SK-N-SH treated with all-trans-retinoic acid at 6 μM for 48 hours (cell line): ENCODE measurements at regions not wholly inside any gene's neighbourhood (a gene's known extent, or its start where the extent isn't known, plus 50 kb on each side); places are given as distances from the start of the nearest gene placed in this dataset.

Source experiments
- ATAC-seq: fragments of 200-7000 bp; cut with Tn5 transposase; 3 replicates; pipeline ENCODE4 v1.9.1; 2020; ENCODE audit warnings: mild to moderate bottlenecking, moderate library complexity
- ARNTL ChIP-seq: fragments of 450-650 bp; formaldehyde crosslinking; IDR thresholded peaks from 2 replicates; pipeline ENCODE4 v1.5.0; 2020; ENCODE audit warnings: low read depth, mild to moderate bottlenecking, moderate library complexity, borderline replicate concordance
- BACH2 ChIP-seq: fragments of 250-450 bp; sonication (Bioruptor Pico); IDR thresholded peaks from 2 replicates; pipeline ENCODE4 v1.9.0; 2021; ENCODE audit warnings: mild to moderate bottlenecking, borderline replicate concordance
- CSDC2 ChIP-seq: fragments of 250-450 bp; sonication (Bioruptor Pico); IDR thresholded peaks from 2 replicates; pipeline ENCODE4 v1.5.0; 2020; ENCODE audit warnings: mild to moderate bottlenecking, moderate library complexity
- ESRRG ChIP-seq: fragments of 250-450 bp; sonication (Bioruptor Pico); IDR thresholded peaks from 2 replicates; pipeline ENCODE4 v1.6.1; 2021; ENCODE audit warnings: mild to moderate bottlenecking
- GLIS3 ChIP-seq: fragments of 250-450 bp; sonication (Bioruptor Pico); IDR thresholded peaks from 2 replicates; pipeline ENCODE4 v1.5.0; 2020; ENCODE audit warnings: mild to moderate bottlenecking, moderate library complexity
- ISL1 ChIP-seq: fragments of 250-450 bp; sonication (Bioruptor Pico); IDR thresholded peaks from 2 replicates; pipeline ENCODE4 v2.1.2; 2022; ENCODE audit warnings: mild to moderate bottlenecking, moderate library complexity
- OSR1 ChIP-seq: fragments of 250-450 bp; sonication (Bioruptor Pico); IDR thresholded peaks from 2 replicates; pipeline ENCODE4 v1.8.0; 2022; ENCODE audit warnings: moderate library complexity, mild to moderate bottlenecking, inconsistent platforms
- PPARA ChIP-seq: fragments of 250-450 bp; sonication (Bioruptor Pico); IDR thresholded peaks from 2 replicates; pipeline ENCODE4 v1.5.0; 2020; ENCODE audit warnings: mild to moderate bottlenecking, borderline replicate concordance
- RARB ChIP-seq: fragments of 250-450 bp; sonication (Bioruptor Pico); IDR thresholded peaks from 2 replicates; pipeline ENCODE4 v1.8.0; 2021; ENCODE audit warnings: mild to moderate bottlenecking, moderate library complexity
- SNAI2 ChIP-seq: fragments of 250-450 bp; sonication (Bioruptor Pico); IDR thresholded peaks from 2 replicates; pipeline ENCODE4 v1.5.0; 2020; ENCODE audit warnings: mild to moderate bottlenecking, moderate library complexity
- TCF4 ChIP-seq: fragments of 250-450 bp; sonication (Bioruptor Pico); IDR thresholded peaks from 2 replicates; pipeline ENCODE4 v1.8.0; 2021; ENCODE audit warnings: mild to moderate bottlenecking, moderate library complexity, borderline replicate concordance
- TOX ChIP-seq: fragments of 250-450 bp; sonication (Bioruptor Pico); IDR thresholded peaks from 2 replicates; pipeline ENCODE4 v1.8.0; 2021; ENCODE audit warnings: mild to moderate bottlenecking, moderate library complexity, borderline replicate concordance
- ZC3H10 ChIP-seq: fragments of 250-450 bp; sonication (Bioruptor Pico); IDR thresholded peaks from 2 replicates; pipeline ENCODE4 v1.5.1; 2021; ENCODE audit warnings: mild to moderate bottlenecking, moderate library complexity
- ZFP3 ChIP-seq: fragments of 250-450 bp; sonication (Bioruptor Pico); IDR thresholded peaks from 2 replicates; pipeline ENCODE4 v1.5.0; 2020; ENCODE audit warnings: mild to moderate bottlenecking, moderate library complexity
- ZFP30 ChIP-seq: fragments of 450-650 bp; formaldehyde crosslinking; IDR thresholded peaks from 2 replicates; pipeline ENCODE4 v1.5.0; 2022; ENCODE audit warnings: mild to moderate bottlenecking, moderate library complexity
- ZNF565 ChIP-seq: fragments of 450-650 bp; formaldehyde crosslinking; conservative IDR thresholded peaks from 2 replicates; pipeline ENCODE4 v1.5.0; 2020; ENCODE audit warnings: low read depth, mild to moderate bottlenecking, moderate library complexity
- ZNF70 ChIP-seq: fragments of 450-650 bp; formaldehyde crosslinking; IDR thresholded peaks from 2 replicates; pipeline ENCODE4 v1.5.0; 2020; ENCODE audit warnings: mild to moderate bottlenecking, moderate library complexity
- ZNF8 ChIP-seq: fragments of 450-650 bp; formaldehyde crosslinking; IDR thresholded peaks from 2 replicates; pipeline ENCODE4 v1.5.0; 2020; ENCODE audit warnings: mild to moderate bottlenecking, moderate library complexity
- TF ChIP-seq, protein P1 (sequence below): fragments of 250-450 bp; sonication (Bioruptor Pico); IDR thresholded peaks from 2 replicates; pipeline ENCODE4 v1.8.0; 2020; ENCODE audit warnings: mild to moderate bottlenecking, moderate library complexity, borderline replicate concordance
- TF ChIP-seq, protein P2 (sequence below): fragments of 250-450 bp; sonication (Bioruptor Pico); IDR thresholded peaks from 2 replicates; pipeline ENCODE4 v1.5.1; 2021; ENCODE audit warnings: mild to moderate bottlenecking, moderate library complexity
- TF ChIP-seq, protein P3 (sequence below): fragments of 250-450 bp; sonication (Bioruptor Pico); IDR thresholded peaks from 2 replicates; pipeline ENCODE4 v1.5.1; 2020; ENCODE audit warnings: low read depth, mild to moderate bottlenecking, moderate library complexity
- TF ChIP-seq, protein P4 (sequence below): fragments of 250-450 bp; sonication (Bioruptor Pico); IDR thresholded peaks from 2 replicates; pipeline ENCODE4 v1.8.0; 2021; ENCODE audit warnings: low read depth, mild to moderate bottlenecking, moderate library complexity, borderline replicate concordance

DNA sequence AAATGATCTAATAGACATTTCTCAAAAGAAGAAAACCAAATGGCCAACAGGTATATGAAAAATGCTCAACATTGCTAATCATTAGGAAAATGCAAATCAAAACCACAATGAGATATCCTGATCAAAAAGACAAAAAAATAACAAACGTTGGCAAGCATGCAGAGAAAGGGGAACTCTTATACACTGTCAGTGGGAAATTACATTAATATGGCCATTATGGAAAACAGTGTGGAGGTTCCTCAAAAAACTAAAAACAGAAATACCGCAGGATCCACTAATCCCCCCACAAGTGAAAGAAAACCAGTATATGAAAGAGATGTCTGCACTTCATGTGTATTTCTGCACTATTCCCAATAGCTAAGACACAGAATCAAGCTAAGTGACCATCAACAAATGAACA, 57.7 kb upstream of the CTIF start:
- no peak for ATAC-seq
- TF ChIP-seq GLIS3 (CRISPR knock-in tag) (no peak), CSDC2 (CRISPR knock-in tag) (no peak), SNAI2 (no peak), ZNF565 (CRISPR knock-in tag) (no peak), TOX (no peak), ISL1 (CRISPR knock-in tag) (no peak)
- TF ChIP-seq, protein P1, sequence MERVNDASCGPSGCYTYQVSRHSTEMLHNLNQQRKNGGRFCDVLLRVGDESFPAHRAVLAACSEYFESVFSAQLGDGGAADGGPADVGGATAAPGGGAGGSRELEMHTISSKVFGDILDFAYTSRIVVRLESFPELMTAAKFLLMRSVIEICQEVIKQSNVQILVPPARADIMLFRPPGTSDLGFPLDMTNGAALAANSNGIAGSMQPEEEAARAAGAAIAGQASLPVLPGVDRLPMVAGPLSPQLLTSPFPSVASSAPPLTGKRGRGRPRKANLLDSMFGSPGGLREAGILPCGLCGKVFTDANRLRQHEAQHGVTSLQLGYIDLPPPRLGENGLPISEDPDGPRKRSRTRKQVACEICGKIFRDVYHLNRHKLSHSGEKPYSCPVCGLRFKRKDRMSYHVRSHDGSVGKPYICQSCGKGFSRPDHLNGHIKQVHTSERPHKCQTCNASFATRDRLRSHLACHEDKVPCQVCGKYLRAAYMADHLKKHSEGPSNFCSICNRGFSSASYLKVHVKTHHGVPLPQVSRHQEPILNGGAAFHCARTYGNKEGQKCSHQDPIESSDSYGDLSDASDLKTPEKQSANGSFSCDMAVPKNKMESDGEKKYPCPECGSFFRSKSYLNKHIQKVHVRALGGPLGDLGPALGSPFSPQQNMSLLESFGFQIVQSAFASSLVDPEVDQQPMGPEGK (CRISPR knock-in tag), result no peak

DNA sequence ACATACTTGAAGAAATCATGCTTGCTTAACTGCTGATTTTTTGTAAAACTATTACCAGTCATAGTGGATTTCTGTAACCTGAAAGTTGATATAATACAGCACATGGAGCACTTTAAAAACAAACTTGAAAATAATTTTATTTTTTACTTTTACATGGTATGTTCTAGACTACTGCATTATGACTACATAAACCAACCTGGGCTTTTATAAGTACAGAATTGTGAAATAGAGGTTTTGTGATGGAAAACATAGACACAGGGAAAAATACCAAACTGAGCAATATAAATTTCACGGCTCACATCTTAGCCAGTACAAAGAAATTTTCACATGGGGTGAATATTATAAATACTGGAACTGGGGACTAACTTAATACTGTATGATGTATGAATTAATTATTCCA, 59.3 kb upstream of the CTIF start:
- no peak for ATAC-seq
- TF ChIP-seq SNAI2 (no peak), ISL1 (CRISPR knock-in tag) (no peak), CSDC2 (CRISPR knock-in tag) (no peak), RARB (CRISPR knock-in tag) (no peak), PPARA (CRISPR knock-in tag) (no peak), ZNF70 (CRISPR knock-in tag) (no peak), TOX (no peak), ZC3H10 (CRISPR knock-in tag) (no peak), ZFP3 (CRISPR knock-in tag) (no peak), OSR1 (no peak), ARNTL (no peak), ZNF8 (no peak)
- TF ChIP-seq, protein P1 (CRISPR knock-in tag), result no peak
- TF ChIP-seq, protein P2, sequence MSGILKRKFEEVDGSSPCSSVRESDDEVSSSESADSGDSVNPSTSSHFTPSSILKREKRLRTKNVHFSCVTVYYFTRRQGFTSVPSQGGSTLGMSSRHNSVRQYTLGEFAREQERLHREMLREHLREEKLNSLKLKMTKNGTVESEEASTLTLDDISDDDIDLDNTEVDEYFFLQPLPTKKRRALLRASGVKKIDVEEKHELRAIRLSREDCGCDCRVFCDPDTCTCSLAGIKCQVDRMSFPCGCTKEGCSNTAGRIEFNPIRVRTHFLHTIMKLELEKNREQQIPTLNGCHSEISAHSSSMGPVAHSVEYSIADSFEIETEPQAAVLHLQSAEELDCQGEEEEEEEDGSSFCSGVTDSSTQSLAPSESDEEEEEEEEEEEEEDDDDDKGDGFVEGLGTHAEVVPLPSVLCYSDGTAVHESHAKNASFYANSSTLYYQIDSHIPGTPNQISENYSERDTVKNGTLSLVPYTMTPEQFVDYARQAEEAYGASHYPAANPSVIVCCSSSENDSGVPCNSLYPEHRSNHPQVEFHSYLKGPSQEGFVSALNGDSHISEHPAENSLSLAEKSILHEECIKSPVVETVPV, result no peak
- TF ChIP-seq, protein P3, sequence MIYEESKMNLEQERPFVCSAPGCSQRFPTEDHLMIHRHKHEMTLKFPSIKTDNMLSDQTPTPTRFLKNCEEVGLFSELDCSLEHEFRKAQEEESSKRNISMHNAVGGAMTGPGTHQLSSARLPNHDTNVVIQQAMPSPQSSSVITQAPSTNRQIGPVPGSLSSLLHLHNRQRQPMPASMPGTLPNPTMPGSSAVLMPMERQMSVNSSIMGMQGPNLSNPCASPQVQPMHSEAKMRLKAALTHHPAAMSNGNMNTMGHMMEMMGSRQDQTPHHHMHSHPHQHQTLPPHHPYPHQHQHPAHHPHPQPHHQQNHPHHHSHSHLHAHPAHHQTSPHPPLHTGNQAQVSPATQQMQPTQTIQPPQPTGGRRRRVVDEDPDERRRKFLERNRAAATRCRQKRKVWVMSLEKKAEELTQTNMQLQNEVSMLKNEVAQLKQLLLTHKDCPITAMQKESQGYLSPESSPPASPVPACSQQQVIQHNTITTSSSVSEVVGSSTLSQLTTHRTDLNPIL (CRISPR knock-in tag), result no peak

DNA sequence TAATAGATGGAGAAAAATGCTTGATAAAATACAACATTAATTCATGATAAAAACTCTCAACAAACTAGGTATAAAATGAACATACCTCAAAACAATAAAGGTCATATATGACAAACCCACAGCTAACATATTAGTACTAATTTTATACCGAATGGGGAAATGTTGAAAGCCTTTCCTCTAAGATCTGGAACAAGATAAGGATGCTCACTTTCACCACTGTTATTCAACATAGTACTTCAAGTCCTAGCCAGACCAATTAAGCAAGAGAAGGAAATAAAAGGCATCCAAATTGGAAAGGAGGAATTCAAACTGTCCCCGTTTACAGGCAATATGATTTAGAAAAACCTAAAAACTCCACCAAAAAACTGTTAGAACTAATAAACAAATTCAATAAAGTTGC, 61.5 kb upstream of the CTIF start:
- ATAC-seq, result no peak
- no peak for TF ChIP-seq BACH2
- TF ChIP-seq CSDC2 (CRISPR knock-in tag), result no peak
- no peak for TF ChIP-seq PPARA (CRISPR knock-in tag)
- no peak for TF ChIP-seq ZFP30 (CRISPR knock-in tag)
- no peak for TF ChIP-seq SNAI2
- no peak for TF ChIP-seq ZNF70 (CRISPR knock-in tag)
- TF ChIP-seq, protein P2, result no peak
- TF ChIP-seq, all 23 proteins: peak for 0

DNA sequence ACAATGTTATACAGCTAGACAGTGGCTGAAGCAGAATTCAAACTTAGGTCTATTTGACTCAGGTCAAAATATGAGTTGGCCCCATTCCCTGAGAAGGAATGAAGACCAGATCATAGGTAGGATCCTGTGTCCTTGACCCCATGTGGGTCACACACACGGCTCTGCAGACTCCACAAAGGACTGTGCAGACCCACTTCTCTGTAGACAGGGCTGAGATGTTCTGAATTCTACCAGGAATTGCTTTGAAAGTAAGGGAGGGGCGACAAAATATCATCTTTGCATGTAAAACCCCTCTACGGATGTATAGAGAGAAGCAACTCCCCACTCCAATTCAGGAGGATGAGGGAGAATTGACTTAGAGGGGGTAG, 62.3 kb upstream of the CTIF start:
- TF ChIP-seq GLIS3 (CRISPR knock-in tag), result no peak
- TF ChIP-seq, protein P4, sequence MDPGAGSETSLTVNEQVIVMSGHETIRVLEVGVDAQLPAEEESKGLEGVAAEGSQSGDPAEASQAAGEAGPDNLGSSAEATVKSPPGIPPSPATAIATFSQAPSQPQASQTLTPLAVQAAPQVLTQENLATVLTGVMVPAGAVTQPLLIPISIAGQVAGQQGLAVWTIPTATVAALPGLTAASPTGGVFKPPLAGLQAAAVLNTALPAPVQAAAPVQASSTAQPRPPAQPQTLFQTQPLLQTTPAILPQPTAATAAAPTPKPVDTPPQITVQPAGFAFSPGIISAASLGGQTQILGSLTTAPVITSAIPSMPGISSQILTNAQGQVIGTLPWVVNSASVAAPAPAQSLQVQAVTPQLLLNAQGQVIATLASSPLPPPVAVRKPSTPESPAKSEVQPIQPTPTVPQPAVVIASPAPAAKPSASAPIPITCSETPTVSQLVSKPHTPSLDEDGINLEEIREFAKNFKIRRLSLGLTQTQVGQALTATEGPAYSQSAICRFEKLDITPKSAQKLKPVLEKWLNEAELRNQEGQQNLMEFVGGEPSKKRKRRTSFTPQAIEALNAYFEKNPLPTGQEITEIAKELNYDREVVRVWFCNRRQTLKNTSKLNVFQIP (CRISPR knock-in tag), result no peak
- TF ChIP-seq SNAI2, result no peak
- TF ChIP-seq TCF4 (CRISPR knock-in tag), result no peak
- TF ChIP-seq PPARA (CRISPR knock-in tag), result no peak
- no peak for TF ChIP-seq ESRRG (CRISPR knock-in tag)
- TF ChIP-seq ARNTL, result no peak
- no peak for TF ChIP-seq CSDC2 (CRISPR knock-in tag)
- ATAC-seq, result no peak; the same call in 2 of the 3 replicates
